Activated CD4-positive, alpha-beta T cell treated with anti-CD3 and anti-CD28 coated beads, Interleukin-2, amount 10 ng/mL, durations not matched to agents 7 days and 5 days (primary cell): ENCODE measurements at regions not wholly inside any gene's neighbourhood (a gene's known extent, or its start where the extent isn't known, plus 50 kb on each side); places are given as distances from the start of the nearest gene placed in this dataset.

Experiments used
- CTCF ChIA-PET: fragments of 350-600 bp; sonication (Branson Sonifier 250); formaldehyde crosslinking; loops from one replicate; lab custom pipeline; 2021; ENCODE audit warnings: antibody characterized with exemption; lab: Charles Lee
- POLR2A ChIA-PET: fragments of 350-600 bp; sonication (Branson Sonifier 250); formaldehyde crosslinking; loops from one replicate; lab custom pipeline; 2021; ENCODE audit warnings: antibody characterized with exemption; lab: Charles Lee
- DNase-seq: peaks from one replicate; pipeline ENCODE4 v3.0.0-alpha.2; 2020
- H3K27ac Mint-ChIP-seq: one replicate; pipeline ENCODE4 v1.8.0; 2021; ENCODE audit warnings: mild to moderate bottlenecking, moderate library complexity, mixed read lengths
- H3K27me3 Mint-ChIP-seq: one replicate; pipeline ENCODE4 v1.8.0; 2021; ENCODE audit warnings: mixed read lengths
- H3K36me3 Mint-ChIP-seq: one replicate; pipeline ENCODE4 v1.8.0; 2021; ENCODE audit warnings: low read depth, mixed read lengths
- H3K4me1 Mint-ChIP-seq: one replicate; pipeline ENCODE4 v1.8.0; 2021; ENCODE audit warnings: mixed read lengths
- H3K4me3 Mint-ChIP-seq: one replicate; pipeline ENCODE4 v1.8.0; 2021; ENCODE audit warnings: mild to moderate bottlenecking, moderate library complexity, mixed read lengths
- H3K9me3 Mint-ChIP-seq: one replicate; pipeline ENCODE4 v1.8.0; 2021; ENCODE audit warnings: mixed read lengths

DNA sequence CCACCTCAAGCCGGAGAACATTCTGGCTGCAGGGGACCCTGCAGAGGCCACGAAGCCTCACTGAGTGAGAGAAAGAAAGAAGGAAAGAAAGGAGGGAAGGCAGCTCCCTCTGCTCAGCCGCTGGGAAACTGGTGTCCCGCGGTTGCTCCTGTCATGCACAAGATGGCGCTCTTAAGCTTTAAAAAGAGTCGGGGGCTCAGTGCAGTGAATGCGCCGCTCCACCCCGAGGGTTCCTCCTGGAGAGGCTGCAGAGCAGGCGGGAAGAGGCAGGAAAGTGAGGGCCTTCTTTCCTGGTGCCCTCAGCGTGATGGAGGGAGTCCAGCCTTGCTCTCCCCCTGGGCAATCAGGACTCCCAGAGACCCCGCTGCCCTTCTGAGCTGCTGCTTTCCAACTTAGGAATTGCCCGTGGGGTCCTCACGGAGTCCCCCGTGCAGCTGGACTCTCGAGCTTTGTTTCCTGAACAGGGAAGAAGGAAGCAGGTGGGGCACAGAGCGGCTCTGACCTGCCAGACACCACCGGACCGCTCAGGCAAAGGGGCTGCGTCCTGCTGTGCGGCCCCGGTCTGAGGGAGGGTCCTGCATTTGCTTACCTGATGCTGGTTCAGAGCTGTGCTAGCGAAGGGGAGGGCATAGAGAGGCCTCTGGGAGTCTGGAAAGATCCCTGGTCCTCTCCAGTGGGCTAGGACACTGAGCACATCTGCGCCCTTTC is 141.9 kb upstream of the MKI67 start:
- Mint-ChIP-seq H3K9me3 (no peaks in the 10 kb centered on the region), H3K4me3 (no peak overlapping the region), H3K27me3 (peaks cover 38% of the 10 kb centered on the region), H3K36me3 (no peaks in the 10 kb centered on the region), H3K4me1 (no peaks in the 10 kb centered on the region), H3K27ac (no peak overlapping the region)
- ChIA-PET CTCF (interaction anchor here (1.4 kb wide), 1 partner anchor 19 kb away, joined by 3 read pairs; no protein-coding TSS in a partner anchor), POLR2A (no interaction called here)
- DNase-seq = no peak

DNA sequence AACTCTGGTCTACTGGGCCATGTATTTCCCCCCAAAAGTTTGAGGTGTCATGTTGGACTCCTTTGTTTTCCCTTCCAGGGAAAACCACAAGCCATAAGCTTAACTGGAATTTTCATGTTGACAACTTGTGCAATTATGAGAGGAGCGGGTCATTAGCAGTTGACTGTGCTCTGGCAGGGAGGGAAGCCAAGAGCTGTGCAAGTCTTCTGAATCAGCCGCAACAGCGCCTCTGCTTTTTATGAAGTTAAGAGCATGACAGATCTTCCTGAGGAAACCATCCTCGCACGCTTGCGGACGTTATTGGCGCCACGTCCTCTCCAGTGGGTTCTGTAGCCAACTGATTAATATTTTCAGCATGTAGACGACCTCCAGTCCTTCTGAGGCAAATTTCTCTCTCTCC is 148.7 kb upstream of the MKI67 start:
- Mint-ChIP-seq H3K4me3 (no peak overlapping the region), H3K27me3 (peaks cover 49% of the 10 kb centered on the region), H3K36me3 (no peaks in the 10 kb centered on the region), H3K27ac (no peak overlapping the region), H3K4me1 (peaks cover 7% of the 10 kb centered on the region), H3K9me3 (no peaks in the 10 kb centered on the region)
- POLR2A ChIA-PET = no interaction called here
- peak; percentile 14 for DNase-seq
- CTCF ChIA-PET = interaction anchor here (1.0 kb wide), 1 partner anchor 13 kb away, joined by 3 read pairs; no protein-coding TSS in a partner anchor

GRCh38 chr10:128275388-128276177 is 149.4 kb upstream of the MKI67 start:
- ChIA-PET CTCF (interaction anchor here (1.0 kb wide), 1 partner anchor 14 kb away, joined by 3 read pairs; no protein-coding TSS in a partner anchor), POLR2A (no interaction called here)
- H3K9me3 Mint-ChIP-seq = no peaks in the 10 kb centered on the region
- peaks cover 7% of the 10 kb centered on the region for H3K4me1 Mint-ChIP-seq
- H3K27ac Mint-ChIP-seq = no peak overlapping the region
- H3K27me3 Mint-ChIP-seq = peaks cover 49% of the 10 kb centered on the region
- no peak overlapping the region for H3K4me3 Mint-ChIP-seq
- no peaks in the 10 kb centered on the region for H3K36me3 Mint-ChIP-seq
- DNase-seq = no peak

GRCh38 chr10:128277267-128277840 is 151.1 kb upstream of the MKI67 start:
- DNase-seq = no peak
- no peaks in the 10 kb centered on the region for H3K36me3 Mint-ChIP-seq
- no peak overlapping the region for H3K27ac Mint-ChIP-seq
- POLR2A ChIA-PET = no interaction called here
- H3K9me3 Mint-ChIP-seq = no peaks in the 10 kb centered on the region
- CTCF ChIA-PET = no interaction called here
- H3K27me3 Mint-ChIP-seq = peaks cover 47% of the 10 kb centered on the region
- no peak overlapping the region for H3K4me3 Mint-ChIP-seq
- peaks cover 7% of the 10 kb centered on the region for H3K4me1 Mint-ChIP-seq

DNA sequence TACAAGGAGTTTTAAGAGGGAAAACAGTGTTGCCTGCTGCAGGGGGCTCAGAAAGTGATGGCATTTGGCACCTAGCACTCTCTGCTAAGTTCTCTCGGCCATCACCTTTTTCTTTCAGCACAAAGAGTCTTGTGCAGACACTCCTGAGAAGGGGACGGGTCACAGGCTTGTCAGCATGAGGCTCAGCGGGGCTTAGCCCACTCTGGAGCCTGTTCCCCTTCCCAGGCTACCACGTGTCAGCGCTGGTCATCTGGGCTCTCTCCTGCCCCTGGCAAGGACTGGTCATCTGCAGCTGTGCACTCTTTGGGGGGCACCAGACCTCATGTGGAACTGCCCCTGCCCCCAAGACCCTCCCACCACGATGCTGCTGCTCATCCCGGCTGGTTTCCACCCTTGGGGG is 152.1 kb upstream of the MKI67 start:
- Mint-ChIP-seq H3K27ac (no peak overlapping the region), H3K4me3 (no peak overlapping the region), H3K9me3 (no peaks in the 10 kb centered on the region), H3K4me1 (peaks cover 7% of the 10 kb centered on the region), H3K36me3 (no peaks in the 10 kb centered on the region), H3K27me3 (peaks cover 42% of the 10 kb centered on the region)
- ChIA-PET POLR2A (no interaction called here), CTCF (no interaction called here)
- DNase-seq = no peak

DNA sequence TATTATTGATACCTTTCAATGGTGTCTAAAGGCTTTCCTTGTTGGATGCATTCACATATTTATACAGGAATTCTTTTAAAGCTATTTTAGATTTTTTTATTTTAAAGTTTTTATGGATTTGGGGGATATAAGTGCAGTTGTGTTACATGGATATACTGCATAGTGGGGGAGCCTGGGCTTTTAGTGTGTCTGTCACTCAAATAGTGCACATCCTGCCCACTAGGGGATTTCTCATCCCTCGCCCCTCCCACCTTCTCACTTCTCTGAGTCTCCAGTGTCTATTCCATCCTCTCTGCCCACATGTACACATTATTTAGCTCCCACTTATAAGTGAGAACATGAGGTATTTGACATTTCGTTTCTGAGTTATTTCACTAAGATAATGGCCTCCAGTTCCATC is 154.0 kb upstream of the MKI67 start:
- CTCF ChIA-PET = interaction anchor here (0.6 kb wide), 1 partner anchor 20 kb away, joined by 3 read pairs; no protein-coding TSS in a partner anchor
- Mint-ChIP-seq H3K27me3 (peaks cover 31% of the 10 kb centered on the region), H3K9me3 (no peaks in the 10 kb centered on the region), H3K27ac (no peak overlapping the region), H3K4me1 (peaks cover 2% of the 10 kb centered on the region), H3K36me3 (no peaks in the 10 kb centered on the region), H3K4me3 (no peak overlapping the region)
- no peak for DNase-seq
- POLR2A ChIA-PET = no interaction called here

GRCh38 chr10:128281343-128281742 is 155.1 kb upstream of the MKI67 start:
- H3K9me3 Mint-ChIP-seq = no peaks in the 10 kb centered on the region
- H3K36me3 Mint-ChIP-seq = no peaks in the 10 kb centered on the region
- no peak overlapping the region for H3K27ac Mint-ChIP-seq
- CTCF ChIA-PET = no interaction called here
- POLR2A ChIA-PET = no interaction called here
- no peak for DNase-seq
- no peak overlapping the region for H3K4me3 Mint-ChIP-seq
- H3K4me1 Mint-ChIP-seq = no peaks in the 10 kb centered on the region
- H3K27me3 Mint-ChIP-seq = peaks cover 33% of the 10 kb centered on the region

GRCh38 chr10:128281861-128282260 is 155.6 kb upstream of the MKI67 start:
- Mint-ChIP-seq H3K4me3 (no peak overlapping the region), H3K36me3 (no peaks in the 10 kb centered on the region), H3K9me3 (no peaks in the 10 kb centered on the region), H3K4me1 (no peaks in the 10 kb centered on the region), H3K27me3 (peaks cover 33% of the 10 kb centered on the region), H3K27ac (no peak overlapping the region)
- ChIA-PET POLR2A (no interaction called here), CTCF (no interaction called here)
- no peak for DNase-seq

- DNase-seq = no peak
- H3K4me1 Mint-ChIP-seq = no peaks in the 10 kb centered on the region
- H3K4me3 Mint-ChIP-seq = no peak overlapping the region
- CTCF ChIA-PET = no interaction called here
- H3K27ac Mint-ChIP-seq = no peak overlapping the region
- H3K27me3 Mint-ChIP-seq = peaks cover 36% of the 10 kb centered on the region
- POLR2A ChIA-PET = no interaction called here
- no peaks in the 10 kb centered on the region for H3K36me3 Mint-ChIP-seq
- H3K9me3 Mint-ChIP-seq = peaks cover 3% of the 10 kb centered on the region
Measured at GRCh38 chr10:128286141-128286761, 160.0 kb upstream of the MKI67 start.

DNA sequence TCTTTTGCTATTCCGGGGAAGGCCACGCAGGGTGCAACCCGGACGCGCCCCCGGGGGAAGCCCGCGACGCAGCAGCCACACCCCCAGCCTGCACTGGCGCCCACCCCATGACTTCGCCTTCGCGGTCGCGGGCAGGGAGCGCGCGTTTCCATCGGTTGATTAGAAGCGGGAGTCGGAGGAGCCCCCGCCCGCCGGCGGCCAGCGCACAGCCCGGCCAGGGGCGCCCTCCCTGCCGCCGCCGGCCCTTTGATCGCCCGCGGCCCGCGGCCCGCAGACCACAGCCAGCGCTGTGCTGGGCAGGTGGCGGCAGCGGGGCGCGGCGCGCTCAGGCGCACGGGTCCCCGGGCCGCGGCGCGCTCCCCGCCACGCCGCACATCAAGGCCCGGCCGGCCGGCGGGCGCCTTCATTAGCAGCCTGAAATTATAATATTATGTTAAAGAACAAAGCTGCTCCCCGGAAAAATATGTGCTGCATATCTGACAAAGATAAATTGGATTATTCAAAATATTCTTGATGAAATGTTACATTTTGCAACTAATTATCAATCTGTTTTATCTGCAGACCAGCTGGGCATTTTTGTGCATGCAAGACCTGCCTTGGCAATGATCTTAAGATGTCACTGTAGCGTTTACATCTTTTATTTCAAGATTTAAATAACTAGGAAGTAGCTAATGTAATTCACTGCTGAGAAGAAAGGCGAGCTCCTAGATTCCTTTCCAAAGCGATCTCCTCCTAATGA is 160.7 kb upstream of the MKI67 start:
- H3K27me3 Mint-ChIP-seq = peaks cover 36% of the 10 kb centered on the region
- H3K4me1 Mint-ChIP-seq = no peaks in the 10 kb centered on the region
- no peak overlapping the region for H3K4me3 Mint-ChIP-seq
- CTCF ChIA-PET = interaction anchor here (1.0 kb wide), 1 partner anchor 19 kb away, joined by 3 read pairs; no protein-coding TSS in a partner anchor
- H3K27ac Mint-ChIP-seq = no peak overlapping the region
- POLR2A ChIA-PET = no interaction called here
- H3K9me3 Mint-ChIP-seq = peaks cover 3% of the 10 kb centered on the region
- DNase-seq = no peak
- H3K36me3 Mint-ChIP-seq = no peaks in the 10 kb centered on the region

DNA sequence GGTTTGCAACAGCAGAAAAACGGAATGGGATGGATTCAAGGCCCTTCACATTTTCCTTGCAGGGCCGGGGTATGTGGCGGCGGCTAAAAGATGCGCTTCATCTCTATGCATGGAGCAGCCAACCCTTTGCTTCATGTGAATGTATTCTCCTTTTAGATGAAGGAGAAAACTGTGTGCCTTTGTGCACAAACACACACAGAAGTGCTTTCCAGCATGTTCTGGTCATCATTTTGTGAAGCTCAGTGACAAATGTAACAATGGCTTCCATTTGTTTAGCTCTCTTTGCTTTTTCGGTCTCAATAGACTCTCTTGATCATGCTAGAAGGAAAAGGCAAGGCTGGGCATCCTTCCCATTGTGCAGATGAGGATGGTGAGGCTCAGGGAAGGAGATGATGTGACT is 161.7 kb upstream of the MKI67 start:
- Mint-ChIP-seq H3K27me3 (peaks cover 36% of the 10 kb centered on the region), H3K9me3 (peaks cover 3% of the 10 kb centered on the region), H3K4me1 (no peaks in the 10 kb centered on the region), H3K36me3 (no peaks in the 10 kb centered on the region), H3K4me3 (no peak overlapping the region), H3K27ac (no peak overlapping the region)
- DNase-seq = no peak
- ChIA-PET CTCF (interaction anchor here (1.0 kb wide), 1 partner anchor 20 kb away, joined by 3 read pairs; no protein-coding TSS in a partner anchor), POLR2A (no interaction called here)

- ChIA-PET POLR2A (no interaction called here), CTCF (no interaction called here)
- peaks cover 36% of the 10 kb centered on the region for H3K27me3 Mint-ChIP-seq
Measured at GRCh38 chr10:128289621-128290020, 163.4 kb upstream of the MKI67 start.

More at GRCh38 chr10:128289621-128290020, 163.4 kb upstream of the MKI67 start:
- no peaks in the 10 kb centered on the region for H3K4me1 Mint-ChIP-seq
- H3K36me3 Mint-ChIP-seq = no peaks in the 10 kb centered on the region
- H3K9me3 Mint-ChIP-seq = peaks cover 3% of the 10 kb centered on the region
- H3K4me3 Mint-ChIP-seq = no peak overlapping the region
- H3K27ac Mint-ChIP-seq = no peak overlapping the region
- no peak for DNase-seq
